Sigmoid colon (tissue), 4 donors: ENCODE measurements at regions not wholly inside any gene's neighbourhood (a gene's known extent, or its start where the extent isn't known, plus 50 kb on each side); places are given as distances from the start of the nearest gene placed in this dataset.

Experiments
- POLR2A ChIP-seq, 2 donors: fragments of 450-650 bp; IDR thresholded peaks; one replicate each; pipeline ENCODE4 v1.6.1; 2016; ENCODE audit warnings: antibody characterized with exemption in 2 of 2, mild to moderate bottlenecking in 2 of 2, moderate library complexity in 2 of 2
- POLR2AphosphoS5 ChIP-seq, 4 donors: sonication (generic); formaldehyde crosslinking; IDR thresholded peaks; one replicate each; pipeline ENCODE4 v1.6.1; 2017; ENCODE audit warnings: antibody characterized with exemption in 4 of 4
- TF ChIP-seq, protein P1 (sequence below), 4 experiments: fragments of 450-650 bp in 3 of 4; fragments of 200-600 bp in 1 of 4; IDR thresholded peaks; one replicate each; pipeline ENCODE4 v1.5.1; 2016 to 2019; ENCODE audit warnings: antibody characterized with exemption in 4 of 4, mild to moderate bottlenecking in 3 of 4, moderate library complexity in 2 of 4

DNA sequence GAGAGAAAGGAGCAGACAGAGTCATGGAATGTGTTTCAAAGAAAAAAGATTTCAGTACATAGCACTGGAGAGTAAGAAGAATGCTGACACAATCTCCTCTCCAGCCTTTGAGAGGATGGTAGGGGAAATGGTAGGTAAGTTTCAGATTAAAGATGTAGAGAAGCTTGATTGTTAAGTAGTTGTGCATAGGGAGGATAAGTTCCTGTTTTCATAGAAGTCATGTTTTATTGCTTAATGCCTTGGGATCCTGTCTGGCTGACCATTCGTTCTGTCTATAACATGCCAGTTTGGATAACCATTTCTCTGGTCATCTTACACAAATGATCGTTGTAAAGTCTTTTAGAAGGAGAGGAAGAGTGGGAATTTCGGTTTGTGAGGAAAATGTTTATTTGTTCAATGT, 95.7 kb upstream of the IGSF10 start:
- no peak for TF ChIP-seq POLR2A (IDR thresholded peaks at IDR 0.05)
- TF ChIP-seq POLR2AphosphoS5 (IDR thresholded peaks at IDR 0.05): no peak
- TF ChIP-seq, protein P1, sequence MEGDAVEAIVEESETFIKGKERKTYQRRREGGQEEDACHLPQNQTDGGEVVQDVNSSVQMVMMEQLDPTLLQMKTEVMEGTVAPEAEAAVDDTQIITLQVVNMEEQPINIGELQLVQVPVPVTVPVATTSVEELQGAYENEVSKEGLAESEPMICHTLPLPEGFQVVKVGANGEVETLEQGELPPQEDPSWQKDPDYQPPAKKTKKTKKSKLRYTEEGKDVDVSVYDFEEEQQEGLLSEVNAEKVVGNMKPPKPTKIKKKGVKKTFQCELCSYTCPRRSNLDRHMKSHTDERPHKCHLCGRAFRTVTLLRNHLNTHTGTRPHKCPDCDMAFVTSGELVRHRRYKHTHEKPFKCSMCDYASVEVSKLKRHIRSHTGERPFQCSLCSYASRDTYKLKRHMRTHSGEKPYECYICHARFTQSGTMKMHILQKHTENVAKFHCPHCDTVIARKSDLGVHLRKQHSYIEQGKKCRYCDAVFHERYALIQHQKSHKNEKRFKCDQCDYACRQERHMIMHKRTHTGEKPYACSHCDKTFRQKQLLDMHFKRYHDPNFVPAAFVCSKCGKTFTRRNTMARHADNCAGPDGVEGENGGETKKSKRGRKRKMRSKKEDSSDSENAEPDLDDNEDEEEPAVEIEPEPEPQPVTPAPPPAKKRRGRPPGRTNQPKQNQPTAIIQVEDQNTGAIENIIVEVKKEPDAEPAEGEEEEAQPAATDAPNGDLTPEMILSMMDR (IDR thresholded peaks at IDR 0.05): no peak
